HEK293 (cell line): ENCODE measurements at regions not wholly inside any gene's neighbourhood (a gene's known extent, or its start where the extent isn't known, plus 50 kb on each side); places are given as distances from the start of the nearest gene placed in this dataset.
A peak's percentile ranks its signal among the peaks of the same experiment; 100 is the strongest.
"Not testable (repeated sequence)": the region's sequence is repeated elsewhere in the genome, so short reads cannot be mapped to it uniquely, and the experiment has no call there.

Source experiments
- CTCF ChIA-PET: fragments of 350-600 bp; formaldehyde crosslinking; extraction: SDS; loops from one replicate; lab custom pipeline; 2021; ENCODE audit warnings: antibody characterized with exemption; lab: Yijun Ruan, JAX
- POLR2A ChIA-PET: fragments of 300-600 bp; formaldehyde crosslinking; extraction: SDS; loops from one replicate; lab custom pipeline; 2020; ENCODE audit warnings: antibody characterized with exemption, inconsistent platforms; lab: Yijun Ruan, JAX
- H3K27ac ChIP-seq: fragments of 200-500 bp; sonication (Bioruptor generic); 2 replicates; pipeline ENCODE4 v1.5.1; 2014; ENCODE audit warnings: low read depth, low read length, control low read depth, inconsistent platforms; ENCODE audit errors: extremely low read depth
- H3K36me3 ChIP-seq, 2 experiments: fragments of 200-500 bp in 1 of 2; sonication (Bioruptor generic) in 1 of 2; 1 replicate in 1 of 2; 2 replicates in 1 of 2; pipeline ENCODE4 v1.5.1; 2014 to 2017; ENCODE audit warnings: inconsistent platforms in 2 of 2, low read length in 2 of 2; ENCODE audit not compliant: control insufficient read depth in 2 of 2, insufficient read depth in 1 of 2
- H3K4me1 ChIP-seq: fragments of 200-500 bp; sonication (Bioruptor generic); 2 replicates; pipeline ENCODE4 v1.5.1; 2014; ENCODE audit warnings: mild to moderate bottlenecking, low read length, inconsistent platforms; ENCODE audit not compliant: control insufficient read depth, insufficient read depth
- H3K4me3 ChIP-seq: 2 replicates; pipeline ENCODE4 v1.5.1; 2011; ENCODE audit warnings: low read depth, mild to moderate bottlenecking, control low read depth, low read length, moderate library complexity
- H3K9me3 ChIP-seq: fragments of 200-500 bp; sonication (Bioruptor generic); 2 replicates; pipeline ENCODE4 v1.5.1; 2014; ENCODE audit warnings: low read depth, low read length, inconsistent platforms; ENCODE audit not compliant: control insufficient read depth, insufficient read depth
- EGR2 ChIP-seq: fragments of 450-650 bp; formaldehyde crosslinking; IDR thresholded peaks from 2 replicates; pipeline ENCODE4 v1.5.1; 2016; ENCODE audit warnings: low read depth, missing biosample characterization, missing genetic modification characterization
- GLIS2 ChIP-seq: fragments of 450-650 bp; formaldehyde crosslinking; IDR thresholded peaks from 2 replicates; pipeline ENCODE4 v1.5.1; 2016; ENCODE audit warnings: missing biosample characterization, missing genetic modification characterization
- IKZF3 ChIP-seq: fragments of 450-650 bp; IDR thresholded peaks from 2 replicates; pipeline ENCODE4 v1.5.0; 2018; ENCODE audit warnings: missing biosample characterization, mild to moderate bottlenecking, missing genetic modification characterization, moderate library complexity
- KLF9 ChIP-seq: fragments of 450-650 bp; formaldehyde crosslinking; IDR thresholded peaks from 2 replicates; pipeline ENCODE4 v1.5.1; 2016; ENCODE audit warnings: missing biosample characterization, missing genetic modification characterization, low read depth
- SCRT1 ChIP-seq: fragments of 450-650 bp; formaldehyde crosslinking; IDR thresholded peaks from 2 replicates; pipeline ENCODE4 v1.5.1; 2016; ENCODE audit warnings: missing biosample characterization, missing genetic modification characterization, borderline replicate concordance
- SP2 ChIP-seq: fragments of 450-650 bp; formaldehyde crosslinking; IDR thresholded peaks from 2 replicates; pipeline ENCODE4 v1.5.1; 2016; ENCODE audit warnings: missing biosample characterization, missing genetic modification characterization
- ZBTB20 ChIP-seq: fragments of 450-650 bp; formaldehyde crosslinking; IDR thresholded peaks from 2 replicates; pipeline ENCODE4 v1.5.1; 2016; ENCODE audit warnings: missing biosample characterization, missing genetic modification characterization
- ZBTB8A ChIP-seq: fragments of 450-650 bp; formaldehyde crosslinking; IDR thresholded peaks from 2 replicates; pipeline ENCODE4 v1.5.1; 2016; ENCODE audit warnings: missing biosample characterization, missing genetic modification characterization
- ZEB2 ChIP-seq: fragments of 450-650 bp; formaldehyde crosslinking; IDR thresholded peaks from 2 replicates; pipeline ENCODE4 v1.5.1; 2016; ENCODE audit warnings: missing biosample characterization, missing genetic modification characterization
- ZFHX2 ChIP-seq: fragments of 450-650 bp; formaldehyde crosslinking; conservative IDR thresholded peaks from 2 replicates; pipeline ENCODE4 v1.5.1; 2016; ENCODE audit warnings: missing biosample characterization, missing genetic modification characterization
- ZFP3 ChIP-seq: fragments of 450-650 bp; formaldehyde crosslinking; IDR thresholded peaks from 2 replicates; pipeline ENCODE4 v1.5.1; 2016; ENCODE audit warnings: low read depth, missing biosample characterization, missing genetic modification characterization
- ZNF138 ChIP-seq: fragments of 450-650 bp; formaldehyde crosslinking; IDR thresholded peaks from 2 replicates; pipeline ENCODE4 v1.5.1; 2016; ENCODE audit warnings: missing biosample characterization, missing genetic modification characterization, borderline replicate concordance
- ZNF157 ChIP-seq: fragments of 450-650 bp; formaldehyde crosslinking; IDR thresholded peaks from 2 replicates; pipeline ENCODE4 v1.5.1; 2016; ENCODE audit warnings: missing biosample characterization, missing genetic modification characterization
- ZNF184 ChIP-seq: fragments of 450-650 bp; IDR thresholded peaks from 2 replicates; pipeline ENCODE4 v1.5.1; 2018; ENCODE audit warnings: missing biosample characterization, mild to moderate bottlenecking, missing genetic modification characterization
- ZNF335 ChIP-seq: fragments of 450-650 bp; formaldehyde crosslinking; conservative IDR thresholded peaks from 2 replicates; pipeline ENCODE4 v1.5.1; 2016; ENCODE audit warnings: missing biosample characterization, missing genetic modification characterization
- ZNF341 ChIP-seq: fragments of 450-650 bp; formaldehyde crosslinking; IDR thresholded peaks from 2 replicates; pipeline ENCODE4; 2016; ENCODE audit warnings: low read depth, missing biosample characterization, missing genetic modification characterization
- ZNF362 ChIP-seq: fragments of 450-650 bp; formaldehyde crosslinking; IDR thresholded peaks from 2 replicates; pipeline ENCODE4 v1.5.1; 2016; ENCODE audit warnings: missing biosample characterization, missing genetic modification characterization
- ZNF394 ChIP-seq: fragments of 450-650 bp; formaldehyde crosslinking; IDR thresholded peaks from 2 replicates; pipeline ENCODE4 v1.5.1; 2016; ENCODE audit warnings: missing biosample characterization, missing genetic modification characterization, mild to moderate bottlenecking, moderate library complexity, borderline replicate concordance
- ZNF561 ChIP-seq: fragments of 450-650 bp; IDR thresholded peaks from 2 replicates; pipeline ENCODE4 v1.5.1; 2018; ENCODE audit warnings: missing biosample characterization, missing genetic modification characterization, borderline replicate concordance
- ZNF785 ChIP-seq: fragments of 450-650 bp; formaldehyde crosslinking; IDR thresholded peaks from 2 replicates; pipeline ENCODE4 v1.5.1; 2016; ENCODE audit warnings: missing biosample characterization, missing genetic modification characterization
- TF ChIP-seq, protein P1 (sequence below): fragments of 450-650 bp; IDR thresholded peaks from 2 replicates; pipeline ENCODE4 v1.5.1; 2018; ENCODE audit warnings: missing biosample characterization, missing genetic modification characterization

- TF ChIP-seq, protein P1, sequence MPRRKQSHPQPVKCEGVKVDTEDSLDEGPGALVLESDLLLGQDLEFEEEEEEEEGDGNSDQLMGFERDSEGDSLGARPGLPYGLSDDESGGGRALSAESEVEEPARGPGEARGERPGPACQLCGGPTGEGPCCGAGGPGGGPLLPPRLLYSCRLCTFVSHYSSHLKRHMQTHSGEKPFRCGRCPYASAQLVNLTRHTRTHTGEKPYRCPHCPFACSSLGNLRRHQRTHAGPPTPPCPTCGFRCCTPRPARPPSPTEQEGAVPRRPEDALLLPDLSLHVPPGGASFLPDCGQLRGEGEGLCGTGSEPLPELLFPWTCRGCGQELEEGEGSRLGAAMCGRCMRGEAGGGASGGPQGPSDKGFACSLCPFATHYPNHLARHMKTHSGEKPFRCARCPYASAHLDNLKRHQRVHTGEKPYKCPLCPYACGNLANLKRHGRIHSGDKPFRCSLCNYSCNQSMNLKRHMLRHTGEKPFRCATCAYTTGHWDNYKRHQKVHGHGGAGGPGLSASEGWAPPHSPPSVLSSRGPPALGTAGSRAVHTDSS (tag by site-specific recombination), result peak; percentile 73
- no peak for TF ChIP-seq ZNF157
- TF ChIP-seq EGR2 (tag by site-specific recombination), result peak; percentile 95
- TF ChIP-seq ZNF341 (tag by site-specific recombination), result no peak
- TF ChIP-seq SCRT1 (tag by site-specific recombination), result no peak
- no peak for TF ChIP-seq ZFP3 (tag by site-specific recombination)
- TF ChIP-seq ZNF138 (tag by site-specific recombination), result no peak
- TF ChIP-seq ZEB2 (tag by site-specific recombination), result 0 out of 2 replicates have a peak, but pooled peaks have one; percentile 23
- peak; percentile 22; the same call in 1 of the 2 replicates for TF ChIP-seq ZNF561 (tag by site-specific recombination)
- TF ChIP-seq ZNF394 (tag by site-specific recombination), result peak; percentile 41; the same call in 1 of the 2 replicates
- TF ChIP-seq SP2 (tag by site-specific recombination), result peak; percentile 64
- TF ChIP-seq KLF9, result 0 out of 2 replicates have a peak, but pooled peaks have one; percentile 24
- TF ChIP-seq IKZF3 (tag by site-specific recombination), result peak; percentile 95
- TF ChIP-seq ZNF184 (tag by site-specific recombination), result no peak
- peak; percentile 64 for TF ChIP-seq ZNF335 (tag by site-specific recombination)
- TF ChIP-seq ZFHX2, result peak; percentile 87
- peak; percentile 88 for TF ChIP-seq ZBTB20 (tag by site-specific recombination)
- TF ChIP-seq GLIS2 (tag by site-specific recombination), result no peak
- no peak for TF ChIP-seq ZBTB8A (tag by site-specific recombination)
- TF ChIP-seq ZNF785 (tag by site-specific recombination), result no peak
Observed at GRCh38 chr16:21501869-21502667, 97.3 kb upstream of the METTL9 start (continued).

GRCh38 chr16:21503574-21503920 is 95.8 kb upstream of the METTL9 start:
- POLR2A ChIA-PET, CTCF ChIA-PET, H3K9me3 ChIP-seq, H3K36me3 ChIP-seq, H3K27ac ChIP-seq, H3K4me3 ChIP-seq, H3K4me1 ChIP-seq: not testable (repeated sequence)
- peak; percentile 7; the same call in 1 of the 2 replicates for TF ChIP-seq IKZF3 (tag by site-specific recombination)

GRCh38 chr16:21503941-21504832 is 95.2 kb upstream of the METTL9 start:
- CTCF ChIA-PET, result interaction anchor here (0.6 to 0.7 kb wide), 2 partner anchors 449 to 1170 kb away, joined by 3 read pairs; partner anchors contain the start of gene UQCRC2
- H3K36me3 ChIP-seq, POLR2A ChIA-PET, H3K27ac ChIP-seq, H3K9me3 ChIP-seq, H3K4me3 ChIP-seq, H3K4me1 ChIP-seq: not testable (repeated sequence)
- peak; percentile 77; the same call in 1 of the 2 replicates for TF ChIP-seq ZNF362

DNA sequence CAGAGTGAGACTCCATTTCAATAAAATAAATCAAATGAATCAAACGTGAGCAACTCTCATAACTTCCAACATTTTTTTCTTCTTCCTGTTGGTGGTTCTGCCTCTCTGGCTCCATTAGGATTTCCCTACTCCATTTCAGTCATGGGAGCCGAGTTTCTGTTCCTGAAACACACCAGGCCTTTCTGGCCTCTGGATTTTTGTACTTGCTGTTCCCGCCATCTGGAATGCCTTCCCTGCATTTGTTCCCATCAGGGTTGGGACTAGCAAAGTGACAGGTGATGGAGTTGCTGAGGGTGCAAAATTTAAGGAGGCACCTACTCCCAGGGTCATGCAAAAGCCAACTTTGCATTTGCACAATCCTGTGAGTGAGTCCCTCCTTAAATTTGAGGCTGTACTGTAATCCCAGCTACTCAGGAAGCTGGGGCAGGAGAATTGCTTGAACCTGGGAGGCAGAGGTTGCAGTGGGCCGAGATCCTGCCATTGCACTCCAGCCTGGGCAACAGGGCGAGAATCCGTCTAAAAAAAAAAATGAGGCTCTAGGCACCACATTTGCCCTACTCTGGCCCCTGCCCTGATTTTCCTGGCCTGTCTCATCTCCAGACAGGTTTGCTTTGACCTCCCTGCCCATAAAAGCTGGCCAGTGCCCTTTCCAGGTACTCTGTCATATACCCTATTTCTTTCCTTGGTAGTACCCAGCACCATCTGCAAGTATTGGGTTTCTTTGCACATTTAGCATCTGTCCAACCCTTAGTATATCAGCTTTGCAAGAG is 93.4 kb upstream of the METTL9 start:
- CTCF ChIA-PET, POLR2A ChIA-PET, H3K9me3 ChIP-seq, H3K4me3 ChIP-seq, H3K4me1 ChIP-seq, H3K36me3 ChIP-seq, H3K27ac ChIP-seq: not testable (repeated sequence)
